K562 (cell line): ENCODE measurements at regions not wholly inside any gene's neighbourhood (a gene's known extent, or its start where the extent isn't known, plus 50 kb on each side); places are given as distances from the start of the nearest gene placed in this dataset.

Experiments used
- CHD7 ChIP-seq: fragments of 200-600 bp; sonication (generic); IDR thresholded peaks from one replicate; pipeline ENCODE4 v1.6.1; 2012; ENCODE audit warnings: mild to moderate bottlenecking, low read depth, low read length, inconsistent platforms
- HSF4 ChIP-seq: fragments of 250-450 bp; sonication (Bioruptor Pico); IDR thresholded peaks from 2 replicates; pipeline ENCODE4 v2.1.2; 2022; ENCODE audit warnings: mild to moderate bottlenecking, moderate library complexity, borderline replicate concordance
- ID3 ChIP-seq, 2 experiments: fragments of 250-450 bp in 1 of 2; fragments of 450-650 bp in 1 of 2; sonication (Bioruptor Pico) in 1 of 2; IDR thresholded peaks; 2 replicates each; pipeline versions ENCODE4 v1.6.1 to v1.8.0; 2016 to 2021; ENCODE audit warnings: mild to moderate bottlenecking in 2 of 2, moderate library complexity in 2 of 2, missing compliant biosample characterization in 1 of 2, missing genetic modification characterization in 1 of 2
- IFI16 ChIP-seq: fragments of 250-450 bp; sonication (Bioruptor Pico); IDR thresholded peaks from 2 replicates; pipeline ENCODE4 v2.1.2; 2022; ENCODE audit warnings: mild to moderate bottlenecking, inconsistent platforms
- XRCC4 ChIP-seq: IDR thresholded peaks from one replicate; pipeline ENCODE4 v1.6.1; 2011; ENCODE audit not compliant: insufficient read depth, insufficient read length; ENCODE audit errors: extremely low read depth
- ZNF224 ChIP-seq: sonication (generic); formaldehyde crosslinking; IDR thresholded peaks from 2 replicates; pipeline ENCODE4 v1.8.0; 2022; ENCODE audit warnings: mild to moderate bottlenecking, missing genetic modification reagents
- ZNF589 ChIP-seq: fragments of 200-800 bp; sonication (Bioruptor generic); IDR thresholded peaks from 2 replicates; pipeline ENCODE4 v1.6.1; 2016; ENCODE audit warnings: low read depth, missing genetic modification characterization, missing compliant biosample characterization

- no peak for TF ChIP-seq CHD7
- no peak for TF ChIP-seq ID3 (CRISPR knock-in tag; IDR thresholded peaks at IDR 0.05)
- TF ChIP-seq ID3 (tag; IDR thresholded peaks at IDR 0.05), result no peak
- no peak for TF ChIP-seq ZNF224
- TF ChIP-seq ZNF589 (CRISPR knock-in tag), result no peak
- no peak for TF ChIP-seq XRCC4
- no peak for TF ChIP-seq HSF4
- TF ChIP-seq IFI16 (CRISPR knock-in tag), result no peak
Measured at GRCh38 chrX:7586126-7586525, 256.8 kb upstream of the VCX start (continued).
